HUES64 (cell line): ENCODE measurements at regions not wholly inside any gene's neighbourhood (a gene's known extent, or its start where the extent isn't known, plus 50 kb on each side); places are given as distances from the start of the nearest gene placed in this dataset.

Experiments used
- H3K27ac ChIP-seq: 2 replicates; pipeline ENCODE4 v1.7.0; 2013; ENCODE audit warnings: low read depth, low read length, inconsistent platforms
- H3K27me3 ChIP-seq: 2 replicates; pipeline ENCODE4 v1.6.1; 2013; ENCODE audit warnings: mild to moderate bottlenecking, low read length; ENCODE audit not compliant: insufficient read depth
- H3K36me3 ChIP-seq: 2 replicates; pipeline ENCODE4 v1.6.1; 2013; ENCODE audit warnings: mild to moderate bottlenecking, low read length; ENCODE audit not compliant: insufficient read depth
- H3K4me1 ChIP-seq: 2 replicates; pipeline ENCODE4 v1.6.1; 2013; ENCODE audit warnings: mild to moderate bottlenecking, low read length, moderate library complexity; ENCODE audit not compliant: insufficient read depth
- H3K4me3 ChIP-seq: 2 replicates; pipeline ENCODE4 v1.5.1; 2013; ENCODE audit warnings: mild to moderate bottlenecking, low read length, moderate library complexity
- H3K9ac ChIP-seq: 2 replicates; pipeline ENCODE4 v1.6.1; 2013; ENCODE audit warnings: mild to moderate bottlenecking, low read depth, low read length
- H3K9me3 ChIP-seq: 2 replicates; pipeline ENCODE4 v1.6.1; 2013; ENCODE audit warnings: low read depth, low read length; ENCODE audit not compliant: insufficient read depth
- WGBS: fragments of 150-250, 120-280 bp; methylation state at CpG from one replicate; pipeline ENCODE4 v1.1.7; 2013; ENCODE audit warnings: missing lambda C conversion rate; 5-methylcytosine and 5-hydroxymethylcytosine counted together

- WGBS = 100% methylated on average over 1 of the region's 1 CpG
Observed at GRCh38 chr15:61736790-61737189, 323.5 kb downstream of the VPS13C start.

GRCh38 chr15:61731099-61731498, 329.1 kb downstream of the VPS13C start:
- Histone ChIP-seq H3K9me3 (no peaks in the 10 kb centered on the region), H3K27me3 (no peaks in the 10 kb centered on the region), H3K4me3 (no peak overlapping the region), H3K27ac (no peak overlapping the region), H3K9ac (no peak overlapping the region), H3K36me3 (no peaks in the 10 kb centered on the region), H3K4me1 (no peaks in the 10 kb centered on the region)
- WGBS = 92% methylated on average over 1 of the region's 3 CpGs

More at GRCh38 chr15:61736790-61737189, 323.5 kb downstream of the VPS13C start:
- no peaks in the 10 kb centered on the region for H3K4me1 ChIP-seq
- no peak overlapping the region for H3K27ac ChIP-seq
- no peaks in the 10 kb centered on the region for H3K27me3 ChIP-seq
- H3K9me3 ChIP-seq = no peaks in the 10 kb centered on the region
- no peaks in the 10 kb centered on the region for H3K36me3 ChIP-seq
- H3K9ac ChIP-seq = no peak overlapping the region
- H3K4me3 ChIP-seq = no peak overlapping the region

GRCh38 chr15:61729646-61730045, 330.6 kb downstream of the VPS13C start:
- Histone ChIP-seq H3K9ac (no peak overlapping the region), H3K4me1 (no peaks in the 10 kb centered on the region), H3K27me3 (no peaks in the 10 kb centered on the region), H3K4me3 (no peak overlapping the region), H3K9me3 (no peaks in the 10 kb centered on the region), H3K36me3 (no peaks in the 10 kb centered on the region), H3K27ac (no peak overlapping the region)
- 96% methylated on average over 2 of the region's 2 CpGs for WGBS

- Histone ChIP-seq H3K9ac (no peak overlapping the region), H3K27me3 (no peaks in the 10 kb centered on the region), H3K36me3 (no peaks in the 10 kb centered on the region), H3K27ac (no peak overlapping the region), H3K9me3 (no peaks in the 10 kb centered on the region), H3K4me1 (no peaks in the 10 kb centered on the region), H3K4me3 (no peak overlapping the region)
- 91% methylated on average over 7 of the region's 7 CpGs for WGBS
Observed at GRCh38 chr15:61726166-61726565, 334.1 kb downstream of the VPS13C start.

GRCh38 chr15:61725251-61725650, 335.0 kb downstream of the VPS13C start:
- no peak overlapping the region for H3K27ac ChIP-seq
- H3K4me1 ChIP-seq = no peaks in the 10 kb centered on the region
- WGBS = 79% methylated on average over 3 of the region's 3 CpGs
- H3K9me3 ChIP-seq = no peaks in the 10 kb centered on the region
- H3K4me3 ChIP-seq = no peak overlapping the region
- no peak overlapping the region for H3K9ac ChIP-seq
- H3K27me3 ChIP-seq = no peaks in the 10 kb centered on the region
- no peaks in the 10 kb centered on the region for H3K36me3 ChIP-seq

GRCh38 chr15:61724251-61724939, 335.9 kb downstream of the VPS13C start:
- 96% methylated on average over 12 of the region's 12 CpGs for WGBS
- Histone ChIP-seq H3K9ac (no peak overlapping the region), H3K27me3 (no peaks in the 10 kb centered on the region)

GRCh38 chr15:61721418-61721817, 338.8 kb downstream of the VPS13C start:
- no peak overlapping the region for H3K9ac ChIP-seq
- 92% methylated on average over 4 of the region's 4 CpGs for WGBS
- H3K36me3 ChIP-seq = no peaks in the 10 kb centered on the region
- H3K27me3 ChIP-seq = no peaks in the 10 kb centered on the region
- H3K27ac ChIP-seq = no peak overlapping the region
- H3K4me3 ChIP-seq = no peak overlapping the region
- no peaks in the 10 kb centered on the region for H3K4me1 ChIP-seq
- H3K9me3 ChIP-seq = no peaks in the 10 kb centered on the region

More at GRCh38 chr15:61724251-61724939, 335.9 kb downstream of the VPS13C start:
- H3K9me3 ChIP-seq = no peaks in the 10 kb centered on the region
- H3K36me3 ChIP-seq = no peaks in the 10 kb centered on the region
- no peak overlapping the region for H3K27ac ChIP-seq
- no peaks in the 10 kb centered on the region for H3K4me1 ChIP-seq
- H3K4me3 ChIP-seq = no peak overlapping the region

GRCh38 chr15:61720197-61720704, 340.0 kb downstream of the VPS13C start:
- Histone ChIP-seq H3K4me3 (no peak overlapping the region), H3K27ac (no peak overlapping the region), H3K9ac (no peak overlapping the region), H3K4me1 (no peaks in the 10 kb centered on the region), H3K9me3 (no peaks in the 10 kb centered on the region), H3K27me3 (no peaks in the 10 kb centered on the region), H3K36me3 (no peaks in the 10 kb centered on the region)
- WGBS = 95% methylated on average over 4 of the region's 5 CpGs

- H3K9me3 ChIP-seq = no peaks in the 10 kb centered on the region
- H3K9ac ChIP-seq = no peak overlapping the region
- no peaks in the 10 kb centered on the region for H3K27me3 ChIP-seq
- H3K4me1 ChIP-seq = no peaks in the 10 kb centered on the region
- no peaks in the 10 kb centered on the region for H3K36me3 ChIP-seq
- no peak overlapping the region for H3K27ac ChIP-seq
- no peak overlapping the region for H3K4me3 ChIP-seq
Observed at GRCh38 chr15:61715082-61715481, 345.2 kb downstream of the VPS13C start.

GRCh38 chr15:61712129-61712759, 348.0 kb downstream of the VPS13C start:
- no peaks in the 10 kb centered on the region for H3K9me3 ChIP-seq
- H3K9ac ChIP-seq = no peak overlapping the region
- H3K27ac ChIP-seq = no peak overlapping the region
- no peak overlapping the region for H3K4me3 ChIP-seq
- H3K36me3 ChIP-seq = no peaks in the 10 kb centered on the region
- 94% methylated on average over 4 of the region's 4 CpGs for WGBS
- no peaks in the 10 kb centered on the region for H3K27me3 ChIP-seq
- no peaks in the 10 kb centered on the region for H3K4me1 ChIP-seq

GRCh38 chr15:61702224-61703020, 357.8 kb downstream of the VPS13C start:
- Histone ChIP-seq H3K36me3 (no peaks in the 10 kb centered on the region), H3K27me3 (no peaks in the 10 kb centered on the region), H3K4me1 (peaks cover 1% of the 10 kb centered on the region; the same call in 1 of the 2 replicates), H3K9ac (no peak overlapping the region), H3K9me3 (no peaks in the 10 kb centered on the region), H3K27ac (no peak overlapping the region), H3K4me3 (no peak overlapping the region)
- WGBS = 74% methylated on average over 3 of the region's 3 CpGs
